ENCODE measurements at regions not wholly inside any gene's neighbourhood (a gene's known extent, or its start where the extent isn't known, plus 50 kb on each side); places are given as distances from the start of the nearest gene placed in this dataset.

DNA sequence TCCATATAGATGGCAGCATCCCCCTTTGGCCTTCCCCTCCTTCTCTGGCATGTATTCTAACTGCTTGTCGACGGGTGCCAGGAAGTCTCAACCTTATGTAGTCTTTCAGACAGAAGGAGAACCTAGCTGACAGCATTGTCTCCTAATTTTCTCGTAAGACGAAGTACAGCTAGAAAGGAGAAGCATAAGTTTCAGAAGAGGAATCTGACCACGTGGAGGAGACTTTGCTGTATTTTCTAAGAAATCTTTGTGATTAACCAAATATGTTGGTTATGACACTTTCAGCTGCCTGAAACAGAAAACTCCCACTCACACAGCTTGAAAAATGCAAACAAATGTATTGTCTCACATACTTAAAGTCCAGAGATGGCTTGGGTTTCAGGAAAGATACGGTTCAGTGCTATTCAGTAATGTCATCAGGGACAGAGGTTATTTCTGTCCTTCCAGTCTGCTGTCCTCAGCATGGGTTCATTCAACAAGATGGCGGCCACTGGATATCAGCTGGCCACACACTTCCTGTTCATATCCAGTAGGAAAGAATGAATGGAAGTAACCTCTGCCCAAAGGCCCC lies 109.5 kb upstream of the ZNF648 start:
- no peaks in the 10 kb centered on the region for H3K4me1 Mint-ChIP-seq
- Histone ChIP-seq H3K4me1 (ENCODE audit: control insufficient read depth, insufficient read depth, low read length) (no peaks in the 10 kb centered on the region), H3K27me3 (ENCODE audit: control insufficient read depth, insufficient read depth, low read length) (no peaks in the 10 kb centered on the region), H3K9me3 (ENCODE audit: control insufficient read depth, insufficient read depth, low read length) (no peaks in the 10 kb centered on the region), H3K36me3 (ENCODE audit: control insufficient read depth, insufficient read depth, low read length) (no peaks in the 10 kb centered on the region), H3K4me3 (ENCODE audit: low read length) (no peak overlapping the region), H3K27ac (ENCODE audit: low read length) (peak overlapping the region; percentile 22)
- no peaks in the 10 kb centered on the region for H3K36me3 Mint-ChIP-seq
- 57% methylated on average over 7 of the region's 7 CpGs for WGBS (ENCODE audit: insufficient coverage)
- H3K9me3 Mint-ChIP-seq, result no peaks in the 10 kb centered on the region
- H3K27ac Mint-ChIP-seq, result no peak overlapping the region
- no peak for ATAC-seq
- peaks cover 10 to 19% of the 10 kb centered on the region in 2 donors for H3K27me3 Mint-ChIP-seq (ENCODE audit: low read depth in 2 of 2)
- DNase-seq, result no peak
- TF ChIP-seq, protein P1, sequence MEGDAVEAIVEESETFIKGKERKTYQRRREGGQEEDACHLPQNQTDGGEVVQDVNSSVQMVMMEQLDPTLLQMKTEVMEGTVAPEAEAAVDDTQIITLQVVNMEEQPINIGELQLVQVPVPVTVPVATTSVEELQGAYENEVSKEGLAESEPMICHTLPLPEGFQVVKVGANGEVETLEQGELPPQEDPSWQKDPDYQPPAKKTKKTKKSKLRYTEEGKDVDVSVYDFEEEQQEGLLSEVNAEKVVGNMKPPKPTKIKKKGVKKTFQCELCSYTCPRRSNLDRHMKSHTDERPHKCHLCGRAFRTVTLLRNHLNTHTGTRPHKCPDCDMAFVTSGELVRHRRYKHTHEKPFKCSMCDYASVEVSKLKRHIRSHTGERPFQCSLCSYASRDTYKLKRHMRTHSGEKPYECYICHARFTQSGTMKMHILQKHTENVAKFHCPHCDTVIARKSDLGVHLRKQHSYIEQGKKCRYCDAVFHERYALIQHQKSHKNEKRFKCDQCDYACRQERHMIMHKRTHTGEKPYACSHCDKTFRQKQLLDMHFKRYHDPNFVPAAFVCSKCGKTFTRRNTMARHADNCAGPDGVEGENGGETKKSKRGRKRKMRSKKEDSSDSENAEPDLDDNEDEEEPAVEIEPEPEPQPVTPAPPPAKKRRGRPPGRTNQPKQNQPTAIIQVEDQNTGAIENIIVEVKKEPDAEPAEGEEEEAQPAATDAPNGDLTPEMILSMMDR (IDR thresholded peaks at IDR 0.05), result no peak
- intact Hi-C loops (cut with micrococcal nuclease), result no loop called here
- no peak overlapping the region for H3K4me3 Mint-ChIP-seq

DNA sequence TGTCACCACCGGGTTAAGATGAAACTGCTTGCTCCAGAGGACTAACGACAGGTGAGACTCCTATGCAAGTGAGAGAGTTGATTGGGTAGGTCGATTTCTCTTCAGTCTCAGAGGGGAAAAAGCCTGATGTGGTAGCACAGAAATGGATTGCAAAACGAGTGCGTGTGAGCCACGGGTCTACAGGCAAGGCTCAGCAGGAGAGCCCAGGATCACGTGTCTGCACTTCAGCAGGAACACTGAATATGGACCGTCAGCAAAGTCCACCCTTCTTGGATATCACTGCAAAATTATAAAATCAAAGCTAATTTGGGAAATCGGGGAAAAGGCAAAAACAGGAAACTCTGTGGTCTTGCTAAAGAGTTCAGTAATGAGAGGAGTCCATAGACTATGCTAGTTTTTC lies 107.7 kb upstream of the ZNF648 start:
- no peak for ATAC-seq
- no peaks in the 10 kb centered on the region for H3K36me3 ChIP-seq (ENCODE audit: control insufficient read depth, insufficient read depth, low read length)
- TF ChIP-seq, protein P1 (IDR thresholded peaks at IDR 0.05), result no peak
- intact Hi-C loops (cut with micrococcal nuclease), result no loop called here
- no peak overlapping the region for H3K27ac ChIP-seq (ENCODE audit: low read length)
- H3K9me3 ChIP-seq (ENCODE audit: control insufficient read depth, insufficient read depth, low read length), result no peaks in the 10 kb centered on the region
- Mint-ChIP-seq H3K27me3 (ENCODE audit: low read depth in 2 of 2) (peaks cover 9 to 30% of the 10 kb centered on the region in 2 donors), H3K27ac (no peak overlapping the region), H3K4me1 (no peaks in the 10 kb centered on the region), H3K36me3 (no peaks in the 10 kb centered on the region), H3K4me3 (no peak overlapping the region), H3K9me3 (no peaks in the 10 kb centered on the region)
- no peak overlapping the region for H3K4me3 ChIP-seq (ENCODE audit: low read length)
- WGBS (ENCODE audit: insufficient coverage), result 52% methylated on average over 9 of the region's 9 CpGs
- no peaks in the 10 kb centered on the region for H3K27me3 ChIP-seq (ENCODE audit: control insufficient read depth, insufficient read depth, low read length)
- DNase-seq, result no peak
- no peaks in the 10 kb centered on the region for H3K4me1 ChIP-seq (ENCODE audit: control insufficient read depth, insufficient read depth, low read length)

DNA sequence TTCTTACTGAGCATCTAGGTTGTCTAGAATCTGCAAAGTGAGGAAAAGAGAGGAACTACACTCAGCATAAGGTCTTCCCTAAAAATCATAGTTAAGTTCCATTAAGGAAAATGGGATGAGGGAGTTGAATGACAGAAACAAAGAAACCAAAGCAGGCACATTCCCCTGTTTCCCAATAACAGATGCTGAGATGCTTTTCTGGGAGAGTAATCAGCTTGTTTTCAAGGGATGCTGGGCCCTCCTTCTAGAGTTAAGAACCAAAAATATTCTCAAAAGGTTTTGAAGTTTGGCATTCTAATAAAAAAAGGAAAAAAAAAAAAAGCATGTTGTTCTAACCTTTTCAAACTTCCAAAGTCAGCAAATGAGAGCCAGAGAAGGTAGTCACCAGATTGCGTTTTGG lies 105.2 kb upstream of the ZNF648 start:
- Histone ChIP-seq H3K9me3 (ENCODE audit: control insufficient read depth, insufficient read depth, low read length) (no peaks in the 10 kb centered on the region), H3K4me3 (ENCODE audit: low read length) (no peak overlapping the region), H3K27me3 (ENCODE audit: control insufficient read depth, insufficient read depth, low read length) (no peaks in the 10 kb centered on the region), H3K27ac (ENCODE audit: low read length) (no peak overlapping the region), H3K4me1 (ENCODE audit: control insufficient read depth, insufficient read depth, low read length) (no peaks in the 10 kb centered on the region), H3K36me3 (ENCODE audit: control insufficient read depth, insufficient read depth, low read length) (no peaks in the 10 kb centered on the region)
- WGBS (ENCODE audit: insufficient coverage), result 93% methylated on average over 1 of the region's 1 CpG
- Mint-ChIP-seq H3K27ac (no peak overlapping the region), H3K36me3 (no peaks in the 10 kb centered on the region), H3K27me3 (ENCODE audit: low read depth in 2 of 2) (peaks cover 8 to 27% of the 10 kb centered on the region in 2 donors), H3K9me3 (no peaks in the 10 kb centered on the region), H3K4me1 (no peaks in the 10 kb centered on the region), H3K4me3 (no peak overlapping the region)
- DNase-seq, result no peak
- ATAC-seq, result no peak
- intact Hi-C loops (cut with micrococcal nuclease), result no loop called here
- TF ChIP-seq, protein P1 (IDR thresholded peaks at IDR 0.05), result no peak

DNA sequence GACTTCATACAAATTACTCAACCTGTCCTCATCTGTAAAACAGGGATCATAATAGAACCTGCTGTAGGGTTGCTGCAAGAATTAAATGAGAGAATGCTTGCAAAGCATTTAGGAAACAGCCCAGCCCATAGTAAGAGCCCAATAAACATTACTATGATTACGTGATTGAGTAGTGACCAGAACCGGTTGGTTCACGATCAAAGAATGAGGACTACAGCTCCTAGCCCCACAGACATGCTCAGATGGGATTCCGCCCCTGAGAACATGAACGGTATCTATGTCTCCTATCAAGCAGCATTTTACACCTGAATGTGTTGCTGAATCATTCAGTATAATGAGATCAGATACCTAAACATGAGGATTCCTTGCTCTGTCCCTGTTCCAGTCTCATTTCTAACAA lies 104.8 kb upstream of the ZNF648 start:
- WGBS (ENCODE audit: insufficient coverage), result 97% methylated on average over 5 of the region's 5 CpGs
- H3K36me3 Mint-ChIP-seq, result no peaks in the 10 kb centered on the region

More for the DNA sequence above, 104.8 kb upstream of the ZNF648 start:
- peaks cover 10 to 26% of the 10 kb centered on the region in 2 donors for H3K27me3 Mint-ChIP-seq (ENCODE audit: low read depth in 2 of 2)
- no peaks in the 10 kb centered on the region for H3K36me3 ChIP-seq (ENCODE audit: control insufficient read depth, insufficient read depth, low read length)
- H3K9me3 Mint-ChIP-seq, result no peaks in the 10 kb centered on the region
- no peak overlapping the region for H3K4me3 Mint-ChIP-seq
- H3K27me3 ChIP-seq (ENCODE audit: control insufficient read depth, insufficient read depth, low read length), result no peaks in the 10 kb centered on the region
- DNase-seq (no peak), ATAC-seq (no peak)
- H3K9me3 ChIP-seq (ENCODE audit: control insufficient read depth, insufficient read depth, low read length), result no peaks in the 10 kb centered on the region
- TF ChIP-seq, protein P1 (IDR thresholded peaks at IDR 0.05), result no peak
- no peaks in the 10 kb centered on the region for H3K4me1 ChIP-seq (ENCODE audit: control insufficient read depth, insufficient read depth, low read length)
- no peak overlapping the region for H3K4me3 ChIP-seq (ENCODE audit: low read length)
- intact Hi-C loops (cut with micrococcal nuclease), result no loop called here
- no peak overlapping the region for H3K27ac ChIP-seq (ENCODE audit: low read length)
- H3K4me1 Mint-ChIP-seq, result no peaks in the 10 kb centered on the region
- H3K27ac Mint-ChIP-seq, result no peak overlapping the region
